Thoracic aorta (tissue), 2 donors: ENCODE measurements at regions not wholly inside any gene's neighbourhood (a gene's known extent, or its start where the extent isn't known, plus 50 kb on each side); places are given as distances from the start of the nearest gene placed in this dataset.

Experiments
- ATAC-seq: fragments of 150-250 bp; one replicate; pipeline ENCODE4 v1.8.0; 2017; ENCODE audit warnings: low read depth; ENCODE audit not compliant: insufficient number of reproducible peaks, low FRiP score
- DNase-seq: peaks from one replicate; pipeline ENCODE4 v3.0.0-alpha.2; 2020; ENCODE audit warnings: low spot score
- H3K27ac ChIP-seq, 2 donors: fragments of 200-600 bp; sonication (generic); 1 replicate in 1 of 2; 2 replicates in 1 of 2; pipeline ENCODE4 v1.5.1; 2016; ENCODE audit warnings: mild to moderate bottlenecking in 2 of 2, moderate library complexity in 2 of 2
- H3K27me3 ChIP-seq: fragments of 200-600 bp; sonication (generic); replicated peaks from 2 replicates; pipeline ENCODE4 v1.6.0; 2016; ENCODE audit warnings: mild to moderate bottlenecking; ENCODE audit not compliant: insufficient read depth
- H3K36me3 ChIP-seq: fragments of 200-600 bp; sonication (generic); one replicate; pipeline ENCODE4 v1.5.1; 2016
- H3K4me1 ChIP-seq, 2 donors: fragments of 200-600 bp; sonication (generic); 1 replicate in 1 of 2; 2 replicates in 1 of 2; pipeline versions ENCODE4 v1.5.1 to v1.6.0; 2016; ENCODE audit warnings: low read depth in 2 of 2, mild to moderate bottlenecking in 1 of 2; ENCODE audit not compliant: control insufficient read depth in 1 of 2
- H3K4me3 ChIP-seq: fragments of 200-600 bp; sonication (generic); 2 replicates; pipeline ENCODE4 v1.5.1; 2016; ENCODE audit warnings: mild to moderate bottlenecking
- H3K9me3 ChIP-seq: fragments of 200-600 bp; sonication (generic); 2 replicates; pipeline ENCODE4 v1.5.1; 2016
- TF ChIP-seq, protein P1 (sequence below): fragments of 200-600 bp; sonication (generic); IDR thresholded peaks from one replicate; pipeline ENCODE4 v1.5.1; 2019; ENCODE audit warnings: antibody characterized with exemption

DNA sequence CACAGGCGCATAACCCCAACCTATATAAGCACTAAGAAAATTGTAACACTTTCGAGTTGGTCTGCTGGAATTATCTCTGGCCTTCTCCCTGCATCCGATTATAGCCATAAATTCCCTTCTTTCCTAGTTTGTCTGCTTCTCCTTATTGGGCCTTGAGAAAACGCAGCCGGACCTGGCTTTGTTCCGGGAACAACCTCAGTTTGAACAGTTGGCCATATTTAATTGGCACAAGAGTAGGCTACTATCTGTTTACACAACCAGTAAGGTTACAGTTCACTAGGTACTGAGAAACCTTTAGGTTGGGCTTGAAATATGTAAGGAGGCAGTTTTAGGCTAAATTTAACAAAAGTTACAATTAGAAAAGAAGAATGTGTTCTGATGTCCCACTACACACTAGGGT lies 176.1 kb downstream of the IPO8 start:
- TF ChIP-seq, protein P1, sequence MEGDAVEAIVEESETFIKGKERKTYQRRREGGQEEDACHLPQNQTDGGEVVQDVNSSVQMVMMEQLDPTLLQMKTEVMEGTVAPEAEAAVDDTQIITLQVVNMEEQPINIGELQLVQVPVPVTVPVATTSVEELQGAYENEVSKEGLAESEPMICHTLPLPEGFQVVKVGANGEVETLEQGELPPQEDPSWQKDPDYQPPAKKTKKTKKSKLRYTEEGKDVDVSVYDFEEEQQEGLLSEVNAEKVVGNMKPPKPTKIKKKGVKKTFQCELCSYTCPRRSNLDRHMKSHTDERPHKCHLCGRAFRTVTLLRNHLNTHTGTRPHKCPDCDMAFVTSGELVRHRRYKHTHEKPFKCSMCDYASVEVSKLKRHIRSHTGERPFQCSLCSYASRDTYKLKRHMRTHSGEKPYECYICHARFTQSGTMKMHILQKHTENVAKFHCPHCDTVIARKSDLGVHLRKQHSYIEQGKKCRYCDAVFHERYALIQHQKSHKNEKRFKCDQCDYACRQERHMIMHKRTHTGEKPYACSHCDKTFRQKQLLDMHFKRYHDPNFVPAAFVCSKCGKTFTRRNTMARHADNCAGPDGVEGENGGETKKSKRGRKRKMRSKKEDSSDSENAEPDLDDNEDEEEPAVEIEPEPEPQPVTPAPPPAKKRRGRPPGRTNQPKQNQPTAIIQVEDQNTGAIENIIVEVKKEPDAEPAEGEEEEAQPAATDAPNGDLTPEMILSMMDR: no peak
- no peaks in the 10 kb centered on the region for H3K4me1 ChIP-seq
- H3K27ac ChIP-seq: no peak overlapping the region
- no peaks in the 10 kb centered on the region for H3K9me3 ChIP-seq
- H3K4me3 ChIP-seq: no peak overlapping the region
- no peaks in the 10 kb centered on the region for H3K36me3 ChIP-seq
- no peaks in the 10 kb centered on the region for H3K27me3 ChIP-seq
- no peak for ATAC-seq
- DNase-seq: no peak

- TF ChIP-seq, protein P1: no peak
- H3K36me3 ChIP-seq: no peaks in the 10 kb centered on the region
- no peaks in the 10 kb centered on the region for H3K9me3 ChIP-seq
- H3K27ac ChIP-seq: no peak overlapping the region
- no peaks in the 10 kb centered on the region for H3K27me3 ChIP-seq
- ATAC-seq (no peak), DNase-seq (no peak)
- H3K4me1 ChIP-seq: no peaks in the 10 kb centered on the region
- no peak overlapping the region for H3K4me3 ChIP-seq
These were observed 178.3 kb downstream of the IPO8 start for GRCh38 chr12:30517320-30517719.

DNA sequence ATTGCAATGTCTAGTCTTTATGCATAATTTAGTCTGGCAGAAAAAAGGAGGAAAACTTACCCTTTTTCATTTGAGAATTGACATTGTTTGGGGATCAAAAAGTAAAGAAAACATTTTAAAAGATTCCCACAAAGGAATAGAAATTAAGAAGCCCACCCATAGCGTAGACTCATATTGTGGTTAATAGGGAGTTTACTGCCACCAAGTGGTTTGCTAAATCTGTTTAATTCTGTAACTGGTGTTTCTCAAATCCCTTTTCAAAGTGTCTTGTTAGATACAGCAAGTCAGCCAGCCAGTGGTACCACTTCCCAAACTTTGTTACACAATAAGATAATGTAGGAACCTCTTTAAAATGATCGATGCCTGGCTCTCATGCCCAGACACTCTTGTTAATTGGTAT lies 180.3 kb downstream of the IPO8 start:
- Histone ChIP-seq H3K4me3 (no peak overlapping the region), H3K27ac (no peak overlapping the region), H3K4me1 (no peaks in the 10 kb centered on the region), H3K36me3 (no peaks in the 10 kb centered on the region), H3K27me3 (no peaks in the 10 kb centered on the region), H3K9me3 (no peaks in the 10 kb centered on the region)
- DNase-seq (no peak), ATAC-seq (no peak)
- TF ChIP-seq, protein P1: no peak

GRCh38 chr12:30514666-30515065 lies 181.0 kb downstream of the IPO8 start:
- H3K27ac ChIP-seq: no peak overlapping the region
- no peak overlapping the region for H3K4me3 ChIP-seq
- no peaks in the 10 kb centered on the region for H3K4me1 ChIP-seq
- no peak for DNase-seq
- ATAC-seq: no peak
- H3K9me3 ChIP-seq: no peaks in the 10 kb centered on the region
- H3K36me3 ChIP-seq: no peaks in the 10 kb centered on the region
- no peaks in the 10 kb centered on the region for H3K27me3 ChIP-seq
- TF ChIP-seq, protein P1: no peak

DNA sequence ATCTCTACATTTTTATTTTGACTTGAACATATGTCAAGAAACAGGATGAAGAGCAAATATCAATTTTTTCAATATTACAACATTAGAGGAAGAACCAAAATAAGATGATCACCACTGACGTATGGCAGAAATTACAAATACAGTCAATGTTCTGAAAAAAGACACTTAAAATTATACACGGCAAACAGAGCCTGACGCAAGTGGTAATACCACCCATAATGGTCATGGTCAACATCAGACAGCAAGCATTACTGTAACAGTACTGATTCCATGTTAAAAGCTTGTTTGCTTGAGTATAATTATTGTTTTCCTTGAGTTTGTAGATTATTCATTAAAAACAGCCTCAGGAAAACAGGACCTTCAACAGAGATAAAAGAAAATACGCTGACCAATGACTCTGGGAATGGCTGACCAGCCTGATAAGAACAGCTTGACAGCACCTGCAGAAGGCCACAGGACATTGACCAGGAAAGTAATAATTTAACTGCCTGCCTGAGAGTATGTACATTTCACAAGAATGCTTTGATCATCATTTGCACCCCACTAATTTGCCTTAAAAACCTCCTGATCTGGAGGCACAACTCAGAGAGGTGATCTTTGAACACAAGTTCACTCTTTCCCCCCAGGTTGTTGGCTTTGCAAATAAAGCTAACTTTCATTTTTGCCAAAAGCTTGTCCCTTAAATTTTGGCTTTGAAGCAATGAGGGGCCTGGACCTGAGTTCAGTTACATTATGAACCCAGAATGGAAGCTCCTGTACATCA lies 187.3 kb downstream of the IPO8 start:
- H3K27ac ChIP-seq: no peak overlapping the region
- H3K9me3 ChIP-seq: no peaks in the 10 kb centered on the region
- no peaks in the 10 kb centered on the region for H3K36me3 ChIP-seq
- no peaks in the 10 kb centered on the region for H3K27me3 ChIP-seq
- ATAC-seq (no peak), DNase-seq (no peak)
- no peaks in the 10 kb centered on the region for H3K4me1 ChIP-seq
- no peak overlapping the region for H3K4me3 ChIP-seq
- TF ChIP-seq, protein P1: no peak
